Esophagus squamous epithelium (tissue), 5 donors: ENCODE measurements at regions not wholly inside any gene's neighbourhood (a gene's known extent, or its start where the extent isn't known, plus 50 kb on each side); places are given as distances from the start of the nearest gene placed in this dataset.

Source experiments
- DNase-seq: peaks from one replicate; lab custom pipeline; 2025; lab: John Stamatoyannopoulos, UW
- H3K27ac ChIP-seq, 4 donors: fragments of 200-600 bp; sonication (generic); one replicate each; pipeline ENCODE4 v1.5.1; 2016 to 2019; ENCODE audit warnings: mild to moderate bottlenecking in 1 of 4
- H3K27me3 ChIP-seq, 4 donors: fragments of 200-600 bp; sonication (generic); 1 replicate in 3 of 4; 2 replicates in 1 of 4; pipeline versions ENCODE4 v1.5.1 to v1.6.0; 2017 to 2021; ENCODE audit warnings: antibody characterized with exemption in 1 of 4
- H3K36me3 ChIP-seq, 3 donors: fragments of 200-600 bp; sonication (generic); one replicate each; pipeline ENCODE4 v1.5.1; 2016 to 2019
- H3K4me1 ChIP-seq, 3 donors: fragments of 200-600 bp; sonication (generic); one replicate each; pipeline ENCODE4 v1.5.1; 2017 to 2019
- H3K4me3 ChIP-seq, 4 donors: fragments of 200-600 bp; sonication (generic); 1 replicate in 3 of 4; 2 replicates in 1 of 4; pipeline ENCODE4 v1.5.1; 2016 to 2019; ENCODE audit warnings: mild to moderate bottlenecking in 2 of 4, moderate library complexity in 1 of 4
- H3K9me3 ChIP-seq, 3 donors: fragments of 200-600 bp; sonication (generic); one replicate each; pipeline ENCODE4 v1.5.1; 2016 to 2019
- CTCF ChIP-seq, 6 experiments: fragments of 450-650 bp in 4 of 6; fragments of 200-600 bp in 2 of 6; sonication (generic) in 2 of 6; IDR thresholded peaks; one replicate each; pipeline ENCODE4 v1.5.1; 2016 to 2019; ENCODE audit warnings: antibody characterized with exemption in 6 of 6, mild to moderate bottlenecking in 4 of 6, moderate library complexity in 4 of 6
- POLR2A ChIP-seq, 4 donors: fragments of 450-650 bp; IDR thresholded peaks; one replicate each; pipeline ENCODE4 v1.6.1; 2017; ENCODE audit warnings: antibody characterized with exemption in 4 of 4, mild to moderate bottlenecking in 4 of 4, moderate library complexity in 3 of 4
- WGBS, 2 donors: methylation state at CpG; one replicate each; pipeline ENCODE4 v1.1.5; 2018; 5-methylcytosine and 5-hydroxymethylcytosine counted together
- intact Hi-C: fragments of 100-400 bp; cut with DNase I; formaldehyde crosslinking; loops from one replicate; pipeline ENCODE4 v1.15.0; 2022
- donor health status: DM: yes; HTN: yes; CAD: no.

- 54% methylated on average over 14 to 16 of the region's 20 CpGs for WGBS, 2 donors
- DNase-seq: peak; percentile 6
- H3K9me3 ChIP-seq: no peaks in the 10 kb centered on the region
- H3K27ac ChIP-seq: no peak overlapping the region
- H3K4me1 ChIP-seq: peaks cover 0 to 23% (median 6%) of the 10 kb centered on the region in 3 donors
- TF ChIP-seq POLR2A (IDR thresholded peaks at IDR 0.05) (no peak), CTCF (IDR thresholded peaks at IDR 0.05) (no peak)
- peaks cover 0 to 67% (median 0%) of the 10 kb centered on the region in 4 donors for H3K27me3 ChIP-seq
- H3K36me3 ChIP-seq: no peaks in the 10 kb centered on the region
- intact Hi-C loops: no loop called here
- no peak overlapping the region for H3K4me3 ChIP-seq
Measured at GRCh38 chr15:70559265-70560239, 203.8 kb downstream of the UACA start.

GRCh38 chr15:70558406-70559264, 204.7 kb downstream of the UACA start:
- 80 to 89% methylated on average over 9 of the region's 10 CpGs for WGBS, 2 donors
- no peak for TF ChIP-seq POLR2A (IDR thresholded peaks at IDR 0.05)
- no peak for TF ChIP-seq CTCF (IDR thresholded peaks at IDR 0.05)
- no peaks in the 10 kb centered on the region for H3K9me3 ChIP-seq
- intact Hi-C loops: no loop called here
- H3K36me3 ChIP-seq: no peaks in the 10 kb centered on the region
- H3K4me1 ChIP-seq: peaks cover 0 to 23% (median 6%) of the 10 kb centered on the region in 3 donors
- no peak overlapping the region for H3K4me3 ChIP-seq
- no peak overlapping the region for H3K27ac ChIP-seq
- peaks cover 0 to 70% (median 0%) of the 10 kb centered on the region in 4 donors for H3K27me3 ChIP-seq
- DNase-seq: no peak

- WGBS, 2 donors: 39 to 56% methylated on average over 3 of the region's 3 CpGs
- H3K4me3 ChIP-seq: no peak overlapping the region
- intact Hi-C loops: no loop called here
Measured at GRCh38 chr15:70557521-70558258, 205.7 kb downstream of the UACA start.

GRCh38 chr15:70556779-70557178, 206.6 kb downstream of the UACA start:
- Histone ChIP-seq H3K9me3 (no peaks in the 10 kb centered on the region), H3K4me3 (no peak overlapping the region), H3K27ac (no peak overlapping the region), H3K4me1 (peaks cover 0 to 23% (median 6%) of the 10 kb centered on the region in 3 donors), H3K27me3 (peaks cover 0 to 60% (median 0%) of the 10 kb centered on the region in 4 donors), H3K36me3 (no peaks in the 10 kb centered on the region)
- no peak for DNase-seq
- 60 to 70% methylated on average over 7 of the region's 7 CpGs for WGBS, 2 donors
- intact Hi-C loops: no loop called here
- TF ChIP-seq POLR2A (IDR thresholded peaks at IDR 0.05): no peak
- TF ChIP-seq CTCF (IDR thresholded peaks at IDR 0.05): no peak

More at GRCh38 chr15:70557521-70558258, 205.7 kb downstream of the UACA start:
- Histone ChIP-seq H3K36me3 (no peaks in the 10 kb centered on the region), H3K4me1 (peaks cover 0 to 23% (median 6%) of the 10 kb centered on the region in 3 donors), H3K9me3 (no peaks in the 10 kb centered on the region), H3K27me3 (peaks cover 0 to 69% (median 0%) of the 10 kb centered on the region in 4 donors), H3K27ac (no peak overlapping the region)
- TF ChIP-seq CTCF (IDR thresholded peaks at IDR 0.05) (no peak), POLR2A (IDR thresholded peaks at IDR 0.05) (no peak)
- no peak for DNase-seq
